Endothelial cell of umbilical vein (primary cell): ENCODE measurements at regions not wholly inside any gene's neighbourhood (a gene's known extent, or its start where the extent isn't known, plus 50 kb on each side); places are given as distances from the start of the nearest gene placed in this dataset.

Source experiments
- BruUV-seq: library from RNA; stranded (reverse); fragments of 400-500 nt; replicated peaks from 2 replicates; lab custom pipeline; 2021; lab: Mats Ljungman, UMichigan
- CTCF ChIA-PET: fragments of 300-600, 350-600 bp; sonication (Branson Sonifier 250); formaldehyde crosslinking; loops from one replicate; lab custom pipeline; 2021; ENCODE audit warnings: antibody characterized with exemption, inconsistent platforms; lab: Charles Lee
- POLR2A ChIA-PET: fragments of 300-600, 350-600 bp; sonication (Branson Sonifier 250); formaldehyde crosslinking; loops from one replicate; lab custom pipeline; 2021; ENCODE audit warnings: antibody characterized with exemption, inconsistent platforms; lab: Charles Lee
- DNase-seq: peaks from one replicate; pipeline ENCODE4 v3.0.0-alpha.2; 2011; ENCODE audit warnings: low read depth, low spot score
- FAIRE-seq: peaks from 2 replicates; lab custom pipeline; 2011; peaks lifted over from hg19 to GRCh38; lab: Jason Lieb, UNC
- H2AFZ ChIP-seq: 2 replicates; pipeline ENCODE4 v1.6.0; 2012; ENCODE audit warnings: low read depth, low read length, control low read depth, inconsistent platforms
- H3K27ac ChIP-seq: 2 replicates; pipeline ENCODE4 v1.5.1; 2011; ENCODE audit warnings: low read depth, mild to moderate bottlenecking, control low read depth, low read length, moderate library complexity; ENCODE audit not compliant: insufficient read depth
- H3K27me3 ChIP-seq, 2 experiments: 2 replicates each; pipeline versions ENCODE4 v1.6.0 to v1.6.1; 2011; ENCODE audit warnings: low read length in 2 of 2, mixed read lengths in 1 of 2; ENCODE audit not compliant: control insufficient read depth in 2 of 2, insufficient read depth in 2 of 2
- H3K36me3 ChIP-seq, 2 experiments: 2 replicates in 1 of 2; 3 replicates in 1 of 2; pipeline ENCODE4 v1.5.1; 2011; ENCODE audit warnings: low read length in 2 of 2, mild to moderate bottlenecking in 1 of 2, moderate library complexity in 1 of 2; ENCODE audit not compliant: control insufficient read depth in 2 of 2, insufficient read depth in 2 of 2; ENCODE audit errors: extremely low read depth in 1 of 2
- H3K4me1 ChIP-seq: 3 replicates; pipeline ENCODE4 v1.5.1; 2011; ENCODE audit warnings: mild to moderate bottlenecking, low read length; ENCODE audit not compliant: control insufficient read depth, insufficient read depth; ENCODE audit errors: extremely low read depth
- H3K4me2 ChIP-seq: 2 replicates; pipeline ENCODE4 v1.6.1; 2011; ENCODE audit warnings: low read length, control low read depth, mixed read lengths; ENCODE audit not compliant: insufficient read depth
- H3K4me3 ChIP-seq, 3 experiments: fragments of 200-600 bp in 1 of 3; sonication (generic), shearing (Covaris generic) in 1 of 3; replicated peaks in 1 of 3; 2 replicates each; pipeline ENCODE4 v1.5.1; 2011 to 2016; ENCODE audit warnings: control low read depth in 3 of 3, low read length in 3 of 3, mild to moderate bottlenecking in 2 of 3, inconsistent platforms in 1 of 3, low read depth in 1 of 3, moderate library complexity in 1 of 3; ENCODE audit not compliant: insufficient read depth in 1 of 3
- H3K79me2 ChIP-seq: 2 replicates; pipeline ENCODE4 v1.6.0; 2012; ENCODE audit warnings: low read length, inconsistent platforms; ENCODE audit not compliant: control insufficient read depth, insufficient read depth
- H3K9ac ChIP-seq: replicated peaks from 2 replicates; pipeline ENCODE3; 2011; ENCODE audit warnings: low read length, control low read depth; ENCODE audit not compliant: insufficient read depth; ENCODE audit errors: extremely low read depth
- H3K9me1 ChIP-seq: replicated peaks from 3 replicates; pipeline ENCODE4 v1.6.0; 2011; ENCODE audit warnings: mild to moderate bottlenecking, low read length; ENCODE audit not compliant: control insufficient read depth, insufficient read depth; ENCODE audit errors: extremely low read depth
- H3K9me3 ChIP-seq: replicated peaks from 2 replicates; pipeline ENCODE4 v1.5.1; 2012; ENCODE audit warnings: low read length, inconsistent platforms; ENCODE audit not compliant: control insufficient read depth, insufficient read depth
- H4K20me1 ChIP-seq: replicated peaks from 2 replicates; pipeline ENCODE3; 2011; ENCODE audit warnings: mild to moderate bottlenecking, low read length; ENCODE audit not compliant: control insufficient read depth, insufficient read depth; ENCODE audit errors: extremely low read depth
- CTCF ChIP-seq, 2 donors: IDR thresholded peaks; 1 replicate in 1 of 2; 2 replicates in 1 of 2; pipeline ENCODE4 v1.5.1; 2011; ENCODE audit warnings: low read length in 2 of 2, mild to moderate bottlenecking in 2 of 2, moderate library complexity in 2 of 2, control low read depth in 1 of 2, inconsistent platforms in 1 of 2, low read depth in 1 of 2; ENCODE audit not compliant: insufficient read depth in 1 of 2; ENCODE audit errors: extremely low read depth in 1 of 2
- EZH2 ChIP-seq: IDR thresholded peaks from 2 replicates; pipeline ENCODE4 v1.6.1; 2012; ENCODE audit warnings: borderline replicate concordance, low read depth, mild to moderate bottlenecking, moderate library complexity, low read length, inconsistent platforms; ENCODE audit not compliant: severe bottlenecking
- FOS ChIP-seq: IDR thresholded peaks from 2 replicates; pipeline ENCODE4 v1.6.1; 2011; ENCODE audit warnings: mild to moderate bottlenecking, low read length, moderate library complexity, borderline replicate concordance; ENCODE audit not compliant: insufficient read depth
- GATA2 ChIP-seq: IDR thresholded peaks from 2 replicates; pipeline ENCODE4 v1.7.0; 2011; ENCODE audit warnings: low read depth, mild to moderate bottlenecking, moderate library complexity, mixed read lengths, low read length; ENCODE audit not compliant: insufficient read length, insufficient read depth
- JUN ChIP-seq: IDR thresholded peaks from 2 replicates; pipeline ENCODE4 v1.6.1; 2011; ENCODE audit warnings: borderline replicate concordance, low read depth; ENCODE audit not compliant: insufficient read length, insufficient read depth
- MAX ChIP-seq: IDR thresholded peaks from 2 replicates; pipeline ENCODE4 v1.6.1; 2011; ENCODE audit not compliant: insufficient read depth, insufficient read length
- MYC ChIP-seq: IDR thresholded peaks from one replicate; pipeline ENCODE4 v1.6.1; 2011; ENCODE audit warnings: mild to moderate bottlenecking, low read depth, low read length
- POLR2A ChIP-seq: IDR thresholded peaks from 2 replicates; pipeline ENCODE4 v1.6.1; 2012; ENCODE audit warnings: low read depth, mild to moderate bottlenecking, control low read depth, low read length
- POLR2AphosphoS5 ChIP-seq: IDR thresholded peaks from 2 replicates; pipeline ENCODE4 v1.6.1; 2012; ENCODE audit warnings: low read depth, mild to moderate bottlenecking, control low read depth, low read length, moderate library complexity; ENCODE audit not compliant: insufficient read depth
- dilution Hi-C: fragments of 300-500 bp; cut with MboI; formaldehyde crosslinking; loops from one replicate; pipeline ENCODE4 v1.15.0; 2019; ENCODE audit warnings: low sequenced_read_pairs; ENCODE audit not compliant: extremely low pct_ligation_motif_present
- intact Hi-C: fragments of 100-400 bp; cut with micrococcal nuclease; formaldehyde crosslinking; loops from one replicate; pipeline ENCODE4 v1.10.0; 2022

- no peak for DNase-seq
- H3K27me3 ChIP-seq = no peaks in the 10 kb centered on the region
- H3K9me3 ChIP-seq = no peaks in the 10 kb centered on the region
- intact Hi-C loops = no loop called here
- H3K4me2 ChIP-seq = no peak overlapping the region
- H3K9ac ChIP-seq = no peak overlapping the region
- H2AFZ ChIP-seq = no peak overlapping the region
- H3K9me1 ChIP-seq = no peaks in the 10 kb centered on the region
- H3K4me1 ChIP-seq = no peaks in the 10 kb centered on the region
- H3K36me3 ChIP-seq = no peaks in the 10 kb centered on the region
- H3K79me2 ChIP-seq = no peaks in the 10 kb centered on the region
- dilution Hi-C loops = no loop called here
- POLR2A ChIA-PET = no interaction called here
- BruUV-seq = no TSS peak
- no peaks in the 10 kb centered on the region for H4K20me1 ChIP-seq
- H3K27ac ChIP-seq = no peak overlapping the region
- no peak for FAIRE-seq
- no peak for TF ChIP-seq FOS
- TF ChIP-seq EZH2 = no peak
- TF ChIP-seq POLR2A = no peak
- no peak for TF ChIP-seq GATA2
- no peak for TF ChIP-seq CTCF (IDR thresholded peaks at IDR 0.05; ENCODE audit: extremely low read depth in 1 of 2, insufficient read depth in 1 of 2, low read depth in 1 of 2, low read length in 2 of 2)
- TF ChIP-seq POLR2AphosphoS5 = no peak
- no peak for TF ChIP-seq JUN
- no peak for TF ChIP-seq MYC
- TF ChIP-seq MAX = no peak
- H3K4me3 ChIP-seq = no peak overlapping the region
- CTCF ChIA-PET = no interaction called here
Measured at GRCh38 chr20:24236201-24236600, 233.2 kb upstream of the SYNDIG1 start.
